SJSA1 (cell line): ENCODE measurements at regions not wholly inside any gene's neighbourhood (a gene's known extent, or its start where the extent isn't known, plus 50 kb on each side); places are given as distances from the start of the nearest gene placed in this dataset.

ENCODE experiments used
- DNase-seq, 2 experiments: peaks; one replicate each; pipeline ENCODE4 v3.0.0-alpha.2; 2015 to 2020; ENCODE audit warnings: low spot score in 2 of 2, low read depth in 1 of 2
- H3K27ac ChIP-seq: fragments of 250-450 bp; sonication (Bioruptor Pico); 2 replicates; pipeline ENCODE4 v1.5.1; 2020; ENCODE audit warnings: mild to moderate bottlenecking, moderate library complexity
- H3K27me3 ChIP-seq: fragments of 250-450 bp; sonication (Bioruptor Pico); replicated peaks from 2 replicates; pipeline ENCODE4 v1.5.1; 2020; ENCODE audit warnings: mild to moderate bottlenecking, moderate library complexity
- H3K36me3 ChIP-seq: fragments of 250-450 bp; sonication (Bioruptor Pico); 2 replicates; pipeline ENCODE4 v1.5.1; 2020; ENCODE audit warnings: mild to moderate bottlenecking
- H3K4me1 ChIP-seq: fragments of 250-450 bp; sonication (Bioruptor Pico); replicated peaks from 2 replicates; pipeline ENCODE4 v1.6.1; 2021; ENCODE audit warnings: mild to moderate bottlenecking
- H3K4me3 ChIP-seq: fragments of 250-450 bp; sonication (Bioruptor Pico); 2 replicates; pipeline ENCODE4 v1.5.1; 2020; ENCODE audit warnings: mild to moderate bottlenecking
- H3K9me3 ChIP-seq: fragments of 250-450 bp; sonication (Bioruptor Pico); replicated peaks from 2 replicates; pipeline ENCODE4 v1.5.1; 2020; ENCODE audit warnings: mild to moderate bottlenecking

DNA sequence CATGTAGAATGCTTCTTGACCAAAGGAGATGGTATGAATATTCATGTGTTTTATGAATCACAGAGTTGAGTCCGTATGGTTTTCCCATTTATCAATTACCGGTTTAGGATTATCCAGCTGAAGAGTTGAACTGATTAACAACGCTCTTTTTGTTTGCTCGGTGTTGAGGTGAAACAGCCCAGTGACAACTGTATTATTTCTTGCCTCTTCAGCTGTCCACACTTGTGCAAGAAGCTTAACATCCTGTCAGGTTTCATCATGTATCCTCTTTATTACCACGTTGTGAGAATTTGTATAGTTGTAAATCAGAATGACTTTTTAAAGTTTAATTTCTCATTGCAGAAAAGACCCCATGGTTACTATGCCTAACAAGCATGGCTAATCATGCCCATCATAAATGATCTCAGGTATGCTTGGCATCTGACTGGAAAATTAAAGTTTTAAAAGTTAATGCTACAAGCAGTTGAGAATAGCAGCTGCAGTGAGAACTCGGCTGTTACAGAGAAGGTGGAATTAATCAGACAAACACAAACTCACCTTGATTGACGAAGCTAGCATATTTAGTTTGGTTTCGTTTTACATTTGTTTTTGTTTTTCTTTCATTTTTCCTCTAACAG is 563.2 kb upstream of the ADGRL2 start:
- peaks cover 10% of the 10 kb centered on the region; the same call in 1 of the 2 replicates for H3K4me1 ChIP-seq
- no peaks in the 10 kb centered on the region for H3K9me3 ChIP-seq
- no peak overlapping the region for H3K27ac ChIP-seq
- no peaks in the 10 kb centered on the region for H3K36me3 ChIP-seq
- H3K4me3 ChIP-seq = peak overlapping the region; percentile 26
- no peaks in the 10 kb centered on the region; the same call in 1 of the 2 replicates for H3K27me3 ChIP-seq
- DNase-seq = peak in 1 of 2 experiments; percentile 8

GRCh38 chr1:81234237-81234636 is 566.5 kb upstream of the ADGRL2 start:
- Histone ChIP-seq H3K27me3 (0 out of 2 replicates have a peak, but pooled peaks cover 3% of the 10 kb centered on the region), H3K9me3 (no peaks in the 10 kb centered on the region), H3K4me3 (no peak overlapping the region), H3K4me1 (peaks cover 21% of the 10 kb centered on the region), H3K27ac (no peak overlapping the region), H3K36me3 (no peaks in the 10 kb centered on the region)
- DNase-seq = no peak

- H3K4me3 ChIP-seq = no peak overlapping the region
- H3K36me3 ChIP-seq = no peaks in the 10 kb centered on the region
- H3K27ac ChIP-seq = no peak overlapping the region
- H3K9me3 ChIP-seq = no peaks in the 10 kb centered on the region
- 0 out of 2 replicates have a peak, but pooled peaks cover 3% of the 10 kb centered on the region for H3K27me3 ChIP-seq
- DNase-seq = no peak
- peaks cover 18% of the 10 kb centered on the region for H3K4me1 ChIP-seq
Observed at GRCh38 chr1:81233591-81233990, 567.1 kb upstream of the ADGRL2 start.

DNA sequence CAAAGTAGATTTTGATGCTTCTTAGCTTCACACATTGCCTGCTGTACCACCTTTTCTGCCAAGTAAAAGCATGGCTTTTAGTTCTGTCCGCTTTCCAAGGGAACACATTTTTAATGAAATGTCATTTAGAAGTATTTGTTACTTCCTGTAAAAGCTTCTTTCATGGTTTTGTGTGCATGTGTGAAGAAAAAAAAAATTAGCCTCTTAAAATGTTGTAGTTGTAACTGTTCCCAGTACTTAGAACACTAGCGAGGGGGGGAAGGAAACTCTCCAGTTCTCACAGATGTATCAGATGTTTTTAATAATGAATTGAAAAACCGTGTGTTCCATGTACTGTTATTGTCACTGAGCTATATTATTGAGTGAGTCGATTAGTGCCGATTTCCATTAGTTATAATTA is 568.3 kb upstream of the ADGRL2 start:
- no peak overlapping the region for H3K4me3 ChIP-seq
- H3K9me3 ChIP-seq = no peaks in the 10 kb centered on the region
- H3K27me3 ChIP-seq = 0 out of 2 replicates have a peak, but pooled peaks cover 3% of the 10 kb centered on the region
- no peak for DNase-seq
- no peak overlapping the region; the same call in 1 of the 2 replicates for H3K27ac ChIP-seq
- H3K36me3 ChIP-seq = no peaks in the 10 kb centered on the region
- peaks cover 14% of the 10 kb centered on the region for H3K4me1 ChIP-seq

DNA sequence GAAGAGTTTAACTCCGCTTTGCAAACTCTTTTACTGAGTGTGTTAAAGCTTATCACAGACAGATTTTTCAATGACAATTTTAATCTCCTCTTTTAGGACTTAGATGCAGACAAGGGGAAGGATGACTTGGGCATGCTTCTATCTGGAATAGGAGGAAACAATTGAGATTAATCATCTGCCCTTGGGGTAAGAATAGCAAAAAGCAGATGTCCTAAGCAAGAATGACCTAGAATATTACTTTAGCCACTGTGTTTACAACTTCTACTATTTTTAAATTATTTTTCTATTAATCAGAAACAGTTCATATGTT is 569.0 kb upstream of the ADGRL2 start:
- peak in 1 of 2 experiments; percentile 9 for DNase-seq

GRCh38 chr1:81230983-81231728 is 569.6 kb upstream of the ADGRL2 start:
- peaks cover 11% of the 10 kb centered on the region for H3K4me1 ChIP-seq
- DNase-seq = no peak
- H3K27ac ChIP-seq = no peak overlapping the region

More for the DNA sequence above, 569.0 kb upstream of the ADGRL2 start:
- Histone ChIP-seq H3K27ac (no peak overlapping the region), H3K4me1 (peaks cover 11% of the 10 kb centered on the region), H3K36me3 (no peaks in the 10 kb centered on the region), H3K27me3 (0 out of 2 replicates have a peak, but pooled peaks cover 3% of the 10 kb centered on the region), H3K4me3 (no peak overlapping the region), H3K9me3 (no peaks in the 10 kb centered on the region)

GRCh38 chr1:81228926-81229325 is 571.8 kb upstream of the ADGRL2 start:
- H3K36me3 ChIP-seq = no peaks in the 10 kb centered on the region
- H3K27ac ChIP-seq = no peak overlapping the region
- 0 out of 2 replicates have a peak, but pooled peaks cover 3% of the 10 kb centered on the region for H3K27me3 ChIP-seq
- DNase-seq = no peak
- H3K4me1 ChIP-seq = peaks cover 11% of the 10 kb centered on the region
- no peaks in the 10 kb centered on the region for H3K9me3 ChIP-seq
- H3K4me3 ChIP-seq = no peak overlapping the region

More at GRCh38 chr1:81230983-81231728, 569.6 kb upstream of the ADGRL2 start:
- H3K4me3 ChIP-seq = no peak overlapping the region
- H3K9me3 ChIP-seq = no peaks in the 10 kb centered on the region
- H3K36me3 ChIP-seq = no peaks in the 10 kb centered on the region
- 0 out of 2 replicates have a peak, but pooled peaks cover 3% of the 10 kb centered on the region for H3K27me3 ChIP-seq

DNA sequence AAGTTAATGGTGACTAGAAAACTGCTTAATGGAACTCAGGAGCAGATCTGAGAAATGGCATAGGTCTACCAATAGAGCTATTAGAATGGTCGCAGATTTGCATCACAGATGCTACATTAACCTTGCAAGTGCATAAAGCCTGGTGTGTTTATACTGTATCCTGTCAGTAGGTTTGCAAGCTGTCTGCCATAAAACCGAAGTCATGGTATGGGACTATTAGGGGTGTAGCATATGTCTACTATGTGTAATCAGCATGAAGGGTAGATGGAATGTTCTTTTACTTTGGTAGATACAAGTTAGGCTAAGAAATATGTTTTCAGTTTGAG is 574.2 kb upstream of the ADGRL2 start:
- no peak overlapping the region for H3K27ac ChIP-seq
- H3K9me3 ChIP-seq = no peaks in the 10 kb centered on the region
- no peak for DNase-seq
- H3K27me3 ChIP-seq = 0 out of 2 replicates have a peak, but pooled peaks cover 3% of the 10 kb centered on the region
- H3K4me1 ChIP-seq = peaks cover 7% of the 10 kb centered on the region
- no peaks in the 10 kb centered on the region for H3K36me3 ChIP-seq
- H3K4me3 ChIP-seq = no peak overlapping the region

DNA sequence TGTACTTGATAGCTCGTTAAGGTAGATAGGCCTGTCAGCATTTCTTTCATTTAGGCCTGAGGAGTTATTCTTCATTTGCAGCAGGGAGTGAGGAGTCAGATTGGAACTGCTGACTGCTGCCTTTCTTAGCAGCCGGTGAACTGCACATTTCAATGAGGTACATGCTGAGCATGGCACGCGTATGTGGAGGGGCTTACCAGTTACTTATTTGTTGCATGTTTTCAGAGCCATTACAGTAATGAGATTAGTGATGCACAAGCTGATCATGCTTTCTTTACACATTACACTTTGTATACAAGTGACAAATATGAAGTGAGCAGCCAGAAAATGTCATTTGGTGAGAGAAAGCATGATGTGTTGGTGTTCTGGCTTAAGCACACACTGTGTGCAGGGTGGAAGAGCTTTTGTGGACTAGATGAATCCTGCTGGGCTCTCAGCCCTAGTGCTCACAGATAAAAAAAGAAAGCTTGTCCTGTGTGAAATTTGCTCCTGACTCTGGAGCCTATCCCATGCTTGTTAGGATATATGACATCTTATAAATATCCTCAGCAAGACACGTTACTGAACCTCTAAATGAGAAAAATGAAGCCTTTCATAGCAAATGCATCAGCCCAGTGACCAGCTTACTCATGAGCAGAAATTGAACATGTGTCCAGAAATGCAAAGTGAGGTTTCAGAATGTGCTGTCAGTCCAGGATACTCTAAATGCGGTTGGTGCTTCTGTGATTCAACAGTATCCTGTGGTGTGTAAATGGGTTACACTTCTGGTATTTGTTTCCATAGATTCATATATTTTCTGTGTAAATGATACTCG is 574.7 kb upstream of the ADGRL2 start:
- 0 out of 2 replicates have a peak, but pooled peaks cover 2% of the 10 kb centered on the region for H3K27me3 ChIP-seq
- peaks cover 1% of the 10 kb centered on the region for H3K4me1 ChIP-seq
- H3K9me3 ChIP-seq = no peaks in the 10 kb centered on the region
- no peak overlapping the region for H3K4me3 ChIP-seq
- H3K36me3 ChIP-seq = no peaks in the 10 kb centered on the region
- no peak for DNase-seq
- no peak overlapping the region for H3K27ac ChIP-seq

DNA sequence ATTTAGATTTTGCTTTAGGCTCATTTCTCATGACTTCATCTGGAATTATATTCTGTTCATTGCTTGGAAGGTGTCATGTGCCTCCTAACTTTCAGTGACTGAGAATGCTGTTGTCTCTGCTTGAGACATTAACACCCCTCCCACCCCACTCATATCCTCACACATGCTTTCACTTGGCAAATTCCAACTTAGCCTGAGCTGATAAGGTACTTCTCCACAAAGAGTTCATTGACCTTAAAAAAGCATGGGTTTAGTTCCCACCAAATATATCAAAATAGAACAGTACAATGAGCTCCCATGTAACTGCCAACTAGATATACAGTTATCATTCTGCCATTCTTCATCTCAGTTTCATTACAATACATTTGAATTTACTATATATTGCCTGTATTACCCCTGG is 576.5 kb upstream of the ADGRL2 start:
- no peak overlapping the region for H3K4me3 ChIP-seq
- no peak for DNase-seq
- H3K36me3 ChIP-seq = no peaks in the 10 kb centered on the region
- H3K4me1 ChIP-seq = no peaks in the 10 kb centered on the region
- H3K27ac ChIP-seq = no peak overlapping the region
- H3K27me3 ChIP-seq = no peaks in the 10 kb centered on the region
- no peaks in the 10 kb centered on the region for H3K9me3 ChIP-seq

DNA sequence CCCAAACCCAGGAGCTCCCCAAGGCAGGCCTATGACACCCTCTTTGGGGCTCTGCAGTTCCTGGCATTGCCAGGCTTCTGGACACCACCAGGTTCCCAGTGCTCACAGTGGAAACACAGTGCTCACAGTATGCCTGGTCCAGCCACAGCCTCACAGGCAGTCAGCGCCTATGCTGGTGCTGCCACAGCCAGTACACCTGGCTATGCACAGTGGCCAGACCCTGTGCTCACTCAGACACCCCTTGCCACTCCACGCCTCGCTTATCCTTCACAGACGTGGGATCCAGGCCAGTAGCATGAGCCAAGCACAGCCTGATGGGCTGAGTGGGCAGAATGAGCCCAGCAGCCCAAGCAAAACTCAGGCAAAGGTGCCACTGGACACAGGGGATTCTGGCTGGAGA is 579.2 kb upstream of the ADGRL2 start:
- Histone ChIP-seq H3K36me3 (no peaks in the 10 kb centered on the region), H3K4me1 (no peaks in the 10 kb centered on the region), H3K4me3 (no peak overlapping the region), H3K27me3 (no peaks in the 10 kb centered on the region), H3K9me3 (no peaks in the 10 kb centered on the region), H3K27ac (no peak overlapping the region)
- DNase-seq = no peak

DNA sequence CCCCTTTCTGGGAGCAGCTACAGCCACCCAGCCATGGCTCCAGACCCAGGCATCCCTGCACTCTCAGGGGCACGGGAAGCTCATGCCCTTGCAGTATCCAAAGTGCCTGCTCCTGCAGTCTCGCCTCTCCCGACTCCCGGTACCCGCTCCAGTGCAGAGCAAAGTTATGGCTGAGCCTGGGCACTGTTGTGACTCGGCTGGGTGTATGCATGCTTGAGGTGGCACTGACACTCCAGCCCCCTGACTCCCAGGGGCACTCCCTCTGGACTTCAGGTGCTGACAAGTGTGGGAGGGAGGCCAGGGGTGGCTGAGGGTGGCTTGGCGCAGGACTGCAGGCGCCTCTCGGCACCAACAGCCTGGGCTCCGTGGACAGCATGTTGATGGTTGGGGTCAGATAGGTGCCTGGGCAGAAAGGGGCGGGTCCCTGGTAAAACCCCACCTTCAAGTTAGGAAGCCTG is 580.1 kb upstream of the ADGRL2 start:
- no peaks in the 10 kb centered on the region for H3K4me1 ChIP-seq
- no peak overlapping the region for H3K27ac ChIP-seq
- no peaks in the 10 kb centered on the region for H3K27me3 ChIP-seq
- H3K4me3 ChIP-seq = no peak overlapping the region
- H3K9me3 ChIP-seq = no peaks in the 10 kb centered on the region
- DNase-seq = no peak
- no peaks in the 10 kb centered on the region for H3K36me3 ChIP-seq

DNA sequence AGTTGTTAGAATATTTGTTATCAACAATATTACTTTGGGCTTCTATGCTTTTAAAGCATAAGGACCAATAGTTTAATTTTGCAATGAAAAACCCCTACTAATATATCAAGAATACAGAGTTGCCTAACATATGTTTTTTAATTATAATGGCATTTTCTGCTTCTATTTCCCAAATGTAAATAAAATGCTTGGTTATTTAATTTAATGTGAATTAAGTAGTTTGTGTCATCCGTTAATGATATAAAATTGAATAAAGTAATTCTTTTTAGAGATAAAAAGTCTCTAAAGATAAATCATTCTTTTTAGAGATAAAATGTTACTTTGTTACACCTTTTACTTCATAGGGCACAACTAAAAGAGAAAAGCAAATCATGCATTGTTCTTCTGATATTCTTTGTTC is 583.7 kb upstream of the ADGRL2 start:
- Histone ChIP-seq H3K4me1 (no peaks in the 10 kb centered on the region), H3K27ac (no peak overlapping the region), H3K4me3 (no peak overlapping the region), H3K27me3 (no peaks in the 10 kb centered on the region), H3K9me3 (no peaks in the 10 kb centered on the region), H3K36me3 (no peaks in the 10 kb centered on the region)
- DNase-seq = no peak

DNA sequence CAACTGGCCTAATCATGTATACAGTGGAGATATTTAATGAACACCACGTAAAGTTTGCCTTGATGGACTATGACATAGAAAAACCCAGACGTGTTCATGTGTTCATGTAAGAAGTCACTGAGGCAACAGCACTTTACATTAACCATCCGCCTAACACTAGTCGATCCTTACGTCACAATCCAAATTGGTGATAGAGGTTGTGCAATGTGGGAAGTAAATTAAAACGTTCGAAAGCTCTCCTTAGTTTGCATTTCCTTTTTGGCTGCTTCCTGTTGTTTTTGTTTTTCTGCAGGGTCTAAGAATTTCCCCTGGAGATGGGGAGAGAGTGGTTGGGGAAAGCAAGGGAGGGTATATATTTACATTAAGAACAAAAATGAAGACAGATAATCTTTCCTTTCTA is 587.5 kb upstream of the ADGRL2 start:
- Histone ChIP-seq H3K36me3 (no peaks in the 10 kb centered on the region), H3K27ac (no peak overlapping the region), H3K9me3 (no peaks in the 10 kb centered on the region), H3K4me3 (no peak overlapping the region), H3K4me1 (no peaks in the 10 kb centered on the region), H3K27me3 (0 out of 2 replicates have a peak, but pooled peaks cover 3% of the 10 kb centered on the region)
- no peak for DNase-seq
